ENCODE measurements at regions not wholly inside any gene's neighbourhood (a gene's known extent, or its start where the extent isn't known, plus 50 kb on each side); places are given as distances from the start of the nearest gene placed in this dataset.

GRCh38 chr3:167936019-167936418 lies 159.7 kb downstream of the GOLIM4 start:
- H3K36me3 ChIP-seq, result no peaks in the 10 kb centered on the region
- DNase-seq (ENCODE audit: low spot score), result no peak
- no peaks in the 10 kb centered on the region for H3K27me3 ChIP-seq
- no peak for TF ChIP-seq CTCF (IDR thresholded peaks at IDR 0.05)
- peaks cover 0 to under 1% of the 10 kb centered on the region in 2 donors for H3K4me1 ChIP-seq
- H3K9me3 ChIP-seq, result no peaks in the 10 kb centered on the region
- no peak overlapping the region for H3K27ac ChIP-seq
- no peak overlapping the region for H3K4me3 ChIP-seq

DNA sequence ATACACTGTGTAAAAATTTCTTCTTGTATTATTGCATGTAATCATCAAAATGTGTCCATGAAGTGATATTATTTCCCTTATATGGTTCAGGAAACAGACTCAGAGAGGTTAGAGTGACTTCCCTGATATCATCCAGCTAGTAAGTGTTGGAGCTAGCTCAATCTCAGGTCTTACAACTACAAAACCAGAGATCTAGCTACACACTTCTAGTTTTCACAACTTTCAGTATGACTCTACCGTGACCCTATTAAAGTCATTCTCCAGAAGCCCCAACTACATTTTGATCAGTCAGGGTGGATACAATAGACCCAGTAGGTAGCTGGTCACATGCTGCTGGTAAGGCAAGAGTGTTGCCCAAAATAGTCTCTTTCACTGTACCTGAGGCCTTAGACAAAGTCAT lies 165.3 kb downstream of the GOLIM4 start:
- DNase-seq (ENCODE audit: low spot score), result no peak

DNA sequence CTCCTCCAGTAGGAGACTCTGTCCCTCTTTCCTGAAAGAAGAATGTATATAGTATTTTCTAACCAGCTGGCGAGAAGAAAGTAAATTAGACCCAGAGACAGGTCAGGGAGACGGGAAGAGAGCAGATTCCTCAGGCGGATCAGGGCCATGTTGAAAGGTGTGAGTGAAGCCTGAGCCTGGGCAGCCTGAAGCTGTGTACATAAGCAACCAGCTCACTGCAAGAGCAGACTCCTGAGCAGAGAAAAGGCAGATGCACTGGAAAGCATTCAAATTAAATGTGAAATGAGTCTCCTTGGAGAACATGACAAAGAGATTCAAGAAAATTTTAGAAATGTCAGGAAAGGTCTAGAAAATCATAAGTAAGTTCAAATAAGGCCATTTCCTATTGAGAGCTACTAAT lies 165.8 kb downstream of the GOLIM4 start:
- DNase-seq (ENCODE audit: low spot score), result no peak
- Histone ChIP-seq H3K27ac (no peak overlapping the region), H3K36me3 (no peaks in the 10 kb centered on the region), H3K4me3 (no peak overlapping the region), H3K4me1 (no peaks in the 10 kb centered on the region), H3K9me3 (no peaks in the 10 kb centered on the region), H3K27me3 (no peaks in the 10 kb centered on the region)
- TF ChIP-seq CTCF (IDR thresholded peaks at IDR 0.05), result no peak

More for the DNA sequence above, 165.3 kb downstream of the GOLIM4 start:
- Histone ChIP-seq H3K27me3 (no peaks in the 10 kb centered on the region), H3K36me3 (no peaks in the 10 kb centered on the region), H3K27ac (no peak overlapping the region), H3K9me3 (no peaks in the 10 kb centered on the region), H3K4me3 (no peak overlapping the region), H3K4me1 (no peaks in the 10 kb centered on the region)
- no peak for TF ChIP-seq CTCF (IDR thresholded peaks at IDR 0.05)

DNA sequence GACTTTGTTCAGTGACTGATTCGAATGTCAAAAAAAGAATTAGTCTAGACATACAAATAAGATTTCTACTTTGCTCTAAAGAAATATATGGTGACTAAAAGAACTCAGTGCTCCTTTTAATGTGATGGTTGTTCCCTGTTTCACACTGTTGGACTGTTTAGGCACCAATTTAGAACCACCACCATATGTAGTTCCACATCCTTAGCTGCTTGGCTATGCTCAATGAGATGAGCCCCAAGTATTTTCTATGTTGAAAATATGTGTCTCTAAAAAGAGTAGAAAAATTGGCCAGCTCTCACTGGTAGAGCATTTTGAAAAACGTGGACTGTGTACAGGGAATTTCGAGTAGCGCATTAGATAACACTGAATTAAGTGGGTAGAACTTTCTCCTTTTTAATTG lies 167.3 kb downstream of the GOLIM4 start:
- no peak for DNase-seq (ENCODE audit: low spot score)
- no peaks in the 10 kb centered on the region for H3K27me3 ChIP-seq
- no peak overlapping the region for H3K4me3 ChIP-seq
- no peak for TF ChIP-seq CTCF (IDR thresholded peaks at IDR 0.05)
- no peak overlapping the region for H3K27ac ChIP-seq
- H3K4me1 ChIP-seq, result no peaks in the 10 kb centered on the region
- no peaks in the 10 kb centered on the region for H3K36me3 ChIP-seq
- no peaks in the 10 kb centered on the region for H3K9me3 ChIP-seq

DNA sequence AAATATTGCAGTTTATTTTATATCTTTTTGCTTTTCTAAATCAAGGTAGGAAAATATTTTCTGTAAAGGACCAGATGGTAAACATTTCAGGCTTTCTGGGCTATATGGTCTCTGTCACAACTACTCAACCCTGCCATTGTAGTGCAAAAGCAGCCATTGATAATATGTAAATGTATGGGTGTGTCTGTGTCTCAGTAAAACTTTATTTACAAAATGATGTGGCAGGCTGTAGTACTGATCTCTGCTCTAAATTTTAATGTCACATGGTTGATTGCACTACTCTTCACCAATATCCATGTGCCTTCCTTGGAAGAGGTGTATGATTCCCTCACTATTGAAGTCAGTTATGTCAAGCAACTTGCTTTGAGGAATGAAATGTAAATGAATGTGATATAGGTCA lies 175.0 kb downstream of the GOLIM4 start:
- Histone ChIP-seq H3K4me3 (no peak overlapping the region), H3K9me3 (no peaks in the 10 kb centered on the region), H3K36me3 (no peaks in the 10 kb centered on the region), H3K4me1 (no peaks in the 10 kb centered on the region), H3K27ac (no peak overlapping the region), H3K27me3 (no peaks in the 10 kb centered on the region)
- no peak for TF ChIP-seq CTCF (IDR thresholded peaks at IDR 0.05)
- no peak for DNase-seq (ENCODE audit: low spot score)

- no peaks in the 10 kb centered on the region for H3K4me1 ChIP-seq
- DNase-seq (ENCODE audit: low spot score), result no peak
- H3K27me3 ChIP-seq, result no peaks in the 10 kb centered on the region
- no peak for TF ChIP-seq CTCF (IDR thresholded peaks at IDR 0.05)
- H3K27ac ChIP-seq, result no peak overlapping the region
- no peak overlapping the region for H3K4me3 ChIP-seq
- H3K9me3 ChIP-seq, result no peaks in the 10 kb centered on the region
- H3K36me3 ChIP-seq, result no peaks in the 10 kb centered on the region
Observed at GRCh38 chr3:167919590-167919989, 176.1 kb downstream of the GOLIM4 start.

Data from right atrium auricular region (tissue), 2 donors.